OCI-LY7 (cell line): ENCODE measurements at regions not wholly inside any gene's neighbourhood (a gene's known extent, or its start where the extent isn't known, plus 50 kb on each side); places are given as distances from the start of the nearest gene placed in this dataset.

ENCODE experiments used
- BruUV-seq: library from RNA; stranded (reverse); fragments of 400-500 nt; replicated peaks from 2 replicates; lab custom pipeline; 2021; lab: Mats Ljungman, UMichigan
- CTCF ChIA-PET: fragments of 300-600 bp; sonication (Branson Sonifier 250); formaldehyde crosslinking; loops from one replicate; lab custom pipeline; 2022; ENCODE audit warnings: antibody characterized with exemption; ENCODE audit not compliant: unreplicated experiment; lab: Charles Lee
- POLR2A ChIA-PET: fragments of 300-600 bp; sonication (Branson Sonifier 250); formaldehyde crosslinking; loops from one replicate; lab custom pipeline; 2022; ENCODE audit warnings: antibody characterized with exemption; lab: Charles Lee
- DNase-seq: peaks from one replicate; pipeline ENCODE4 v3.0.0-alpha.2; 2015; ENCODE audit warnings: low spot score
- H2AFZ ChIP-seq: fragments of 200-600 bp; sonication (generic), shearing (Covaris generic); 2 replicates; pipeline ENCODE4 v1.6.1; 2014; ENCODE audit warnings: mild to moderate bottlenecking, antibody characterized with exemption, low read length, moderate library complexity
- H3K27ac ChIP-seq: fragments of 200-600 bp; sonication (generic); 2 replicates; pipeline ENCODE4 v1.5.1; 2014; ENCODE audit warnings: mixed run types, low read depth, mild to moderate bottlenecking, moderate library complexity, low read length, inconsistent platforms; ENCODE audit not compliant: poor library complexity, severe bottlenecking
- H3K36me3 ChIP-seq: fragments of 200-600 bp; sonication (generic); 2 replicates; pipeline ENCODE4 v1.6.1; 2014; ENCODE audit warnings: mild to moderate bottlenecking, antibody characterized with exemption, low read length, moderate library complexity, mixed read lengths; ENCODE audit not compliant: insufficient read depth
- H3K4me1 ChIP-seq: fragments of 200-600 bp; sonication (generic); 2 replicates; pipeline ENCODE4 v1.5.1; 2014; ENCODE audit warnings: mild to moderate bottlenecking, low read length; ENCODE audit not compliant: insufficient read depth, poor library complexity, severe bottlenecking
- H3K4me2 ChIP-seq: fragments of 200-600 bp; sonication (generic); 2 replicates; pipeline ENCODE4 v1.6.1; 2014; ENCODE audit warnings: mild to moderate bottlenecking, low read length
- H3K4me3 ChIP-seq: fragments of 200-600 bp; sonication (generic); 2 replicates; pipeline ENCODE4 v1.5.1; 2014; ENCODE audit warnings: mild to moderate bottlenecking, low read depth, low read length; ENCODE audit not compliant: poor library complexity, severe bottlenecking
- H3K79me2 ChIP-seq: fragments of 200-600 bp; sonication (generic); 2 replicates; pipeline ENCODE4 v1.6.1; 2016; ENCODE audit warnings: low read depth, mild to moderate bottlenecking, low read length, moderate library complexity, mixed read lengths; ENCODE audit not compliant: insufficient read depth
- H3K9me2 ChIP-seq: fragments of 200-600 bp; sonication (generic); 2 replicates; pipeline ENCODE4 v1.6.1; 2016; ENCODE audit warnings: mild to moderate bottlenecking, low read length, mixed read lengths; ENCODE audit not compliant: insufficient read depth
- H3K9me3 ChIP-seq: fragments of 200-600 bp; sonication (generic); 2 replicates; pipeline ENCODE4 v1.6.1; 2014; ENCODE audit warnings: mild to moderate bottlenecking, mixed run types, low read length, mixed read lengths
- H4K20me1 ChIP-seq: fragments of 200-600 bp; sonication (generic); 2 replicates; pipeline ENCODE4 v1.6.1; 2014; ENCODE audit warnings: mild to moderate bottlenecking, antibody characterized with exemption, low read length, moderate library complexity, mixed read lengths; ENCODE audit not compliant: insufficient read depth
- EZH2phosphoT487 ChIP-seq: fragments of 200-600 bp; sonication (generic); IDR thresholded peaks from 2 replicates; pipeline ENCODE4 v1.6.1; 2018; ENCODE audit warnings: low read depth, borderline replicate concordance, mild to moderate bottlenecking, mixed run types, antibody characterized with exemption, low read length, moderate library complexity, mixed read lengths
- intact Hi-C: fragments of 100-400 bp; cut with micrococcal nuclease; formaldehyde crosslinking; loops from one replicate; pipeline ENCODE4 v1.10.0; 2022; ENCODE audit not compliant: unreplicated experiment
- TF ChIP-seq, protein P1 (sequence below): fragments of 200-600 bp; sonication (generic); conservative IDR thresholded peaks from 2 replicates; pipeline ENCODE4 v1.5.1; 2014; ENCODE audit warnings: mild to moderate bottlenecking, antibody characterized with exemption, low read length, moderate library complexity, mixed read lengths

DNA sequence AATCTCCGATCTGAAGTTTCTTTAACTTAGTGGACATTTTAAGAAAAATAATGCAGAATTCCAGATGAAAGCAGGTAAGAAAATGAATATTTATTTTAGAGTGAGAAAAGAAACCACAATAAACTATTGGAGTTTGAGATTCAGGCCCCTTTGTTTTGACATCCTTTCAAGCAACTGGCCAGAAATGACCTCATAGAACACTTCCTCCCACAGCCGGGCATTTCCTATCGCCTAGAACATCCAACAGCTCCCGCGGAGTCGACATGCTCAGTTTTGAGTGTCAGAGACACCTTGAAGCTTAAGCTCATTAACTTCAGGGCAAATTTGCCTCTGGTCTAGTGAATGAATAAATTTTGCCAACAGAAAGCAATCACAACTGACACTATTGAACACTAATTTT lies 369.2 kb downstream of the TLE4 start:
- no peak for DNase-seq
- TF ChIP-seq, protein P1, sequence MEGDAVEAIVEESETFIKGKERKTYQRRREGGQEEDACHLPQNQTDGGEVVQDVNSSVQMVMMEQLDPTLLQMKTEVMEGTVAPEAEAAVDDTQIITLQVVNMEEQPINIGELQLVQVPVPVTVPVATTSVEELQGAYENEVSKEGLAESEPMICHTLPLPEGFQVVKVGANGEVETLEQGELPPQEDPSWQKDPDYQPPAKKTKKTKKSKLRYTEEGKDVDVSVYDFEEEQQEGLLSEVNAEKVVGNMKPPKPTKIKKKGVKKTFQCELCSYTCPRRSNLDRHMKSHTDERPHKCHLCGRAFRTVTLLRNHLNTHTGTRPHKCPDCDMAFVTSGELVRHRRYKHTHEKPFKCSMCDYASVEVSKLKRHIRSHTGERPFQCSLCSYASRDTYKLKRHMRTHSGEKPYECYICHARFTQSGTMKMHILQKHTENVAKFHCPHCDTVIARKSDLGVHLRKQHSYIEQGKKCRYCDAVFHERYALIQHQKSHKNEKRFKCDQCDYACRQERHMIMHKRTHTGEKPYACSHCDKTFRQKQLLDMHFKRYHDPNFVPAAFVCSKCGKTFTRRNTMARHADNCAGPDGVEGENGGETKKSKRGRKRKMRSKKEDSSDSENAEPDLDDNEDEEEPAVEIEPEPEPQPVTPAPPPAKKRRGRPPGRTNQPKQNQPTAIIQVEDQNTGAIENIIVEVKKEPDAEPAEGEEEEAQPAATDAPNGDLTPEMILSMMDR: no peak
- TF ChIP-seq EZH2phosphoT487: no peak
- H3K27ac ChIP-seq: no peak overlapping the region
- no peaks in the 10 kb centered on the region for H4K20me1 ChIP-seq
- H3K79me2 ChIP-seq: no peaks in the 10 kb centered on the region
- H3K36me3 ChIP-seq: no peaks in the 10 kb centered on the region
- no TSS peak for BruUV-seq
- ChIA-PET POLR2A (no interaction called here), CTCF (no interaction called here)
- no peak overlapping the region for H3K4me2 ChIP-seq
- H3K9me2 ChIP-seq: no peaks in the 10 kb centered on the region
- H3K9me3 ChIP-seq: no peaks in the 10 kb centered on the region
- no peak overlapping the region for H3K4me3 ChIP-seq
- H3K4me1 ChIP-seq: no peaks in the 10 kb centered on the region
- intact Hi-C loops: no loop called here
- H2AFZ ChIP-seq: no peak overlapping the region

DNA sequence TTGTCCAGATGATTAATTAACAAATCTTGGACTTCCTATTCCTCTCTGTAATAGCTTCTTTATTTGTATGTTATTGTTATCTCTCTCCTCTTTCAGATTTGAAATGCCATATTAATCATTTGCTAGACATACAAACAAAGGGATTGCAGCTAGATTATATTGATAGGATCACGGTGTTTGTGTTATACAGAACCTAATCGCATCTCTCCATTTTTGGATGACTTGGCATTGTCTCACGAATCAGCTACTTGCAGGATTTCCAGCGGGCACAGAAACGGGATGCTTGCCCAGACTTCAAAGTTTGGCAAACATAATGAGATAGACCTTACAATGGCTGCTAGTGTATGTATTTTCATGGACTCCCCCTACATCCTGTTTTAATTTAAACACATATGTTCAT lies 368.1 kb downstream of the TLE4 start:
- no peak for TF ChIP-seq EZH2phosphoT487
- TF ChIP-seq, protein P1: no peak
- Histone ChIP-seq H3K27ac (no peak overlapping the region), H3K36me3 (no peaks in the 10 kb centered on the region), H4K20me1 (no peaks in the 10 kb centered on the region), H3K9me3 (no peaks in the 10 kb centered on the region), H2AFZ (no peak overlapping the region), H3K9me2 (no peaks in the 10 kb centered on the region), H3K4me2 (no peak overlapping the region), H3K4me3 (no peak overlapping the region), H3K4me1 (no peaks in the 10 kb centered on the region), H3K79me2 (no peaks in the 10 kb centered on the region)
- POLR2A ChIA-PET: interaction anchor here (0.6 kb wide), 1 partner anchor 39 kb away, joined by 3 read pairs; no protein-coding TSS in a partner anchor
- intact Hi-C loops: no loop called here
- BruUV-seq: no TSS peak
- CTCF ChIA-PET: no interaction called here
- DNase-seq: no peak

- no peaks in the 10 kb centered on the region for H3K4me1 ChIP-seq
- no peak overlapping the region for H2AFZ ChIP-seq
- CTCF ChIA-PET: no interaction called here
- no peaks in the 10 kb centered on the region for H3K36me3 ChIP-seq
- POLR2A ChIA-PET: no interaction called here
- intact Hi-C loops: no loop called here
- no peaks in the 10 kb centered on the region for H3K79me2 ChIP-seq
- H3K9me3 ChIP-seq: no peaks in the 10 kb centered on the region
- DNase-seq: no peak
- no peaks in the 10 kb centered on the region for H3K9me2 ChIP-seq
- no TSS peak for BruUV-seq
- H3K4me3 ChIP-seq: no peak overlapping the region
- no peaks in the 10 kb centered on the region for H4K20me1 ChIP-seq
- no peak overlapping the region for H3K4me2 ChIP-seq
- no peak for TF ChIP-seq EZH2phosphoT487
- TF ChIP-seq, protein P1: no peak
- no peak overlapping the region for H3K27ac ChIP-seq
Measured at GRCh38 chr9:79936336-79936735, 364.6 kb downstream of the TLE4 start.
